PFSK-1 (cell line): ENCODE measurements at regions not wholly inside any gene's neighbourhood (a gene's known extent, or its start where the extent isn't known, plus 50 kb on each side); places are given as distances from the start of the nearest gene placed in this dataset.

Source experiments
- FOXP2 ChIP-seq: optimal IDR thresholded peaks from 2 replicates; pipeline ENCODE3; 2011; ENCODE audit warnings: borderline replicate concordance, control low read depth, inconsistent platforms; ENCODE audit not compliant: insufficient read depth; ENCODE audit errors: extremely low read length, extremely low read depth
- POLR2AphosphoS5 ChIP-seq: IDR thresholded peaks from 2 replicates; pipeline ENCODE4 v1.6.1; 2012; ENCODE audit warnings: low read depth, mild to moderate bottlenecking, control low read depth, low read length, moderate library complexity
- SIN3A ChIP-seq: IDR thresholded peaks from 2 replicates; pipeline ENCODE4 v1.6.1; 2012; ENCODE audit warnings: mild to moderate bottlenecking, low read length, moderate library complexity, borderline replicate concordance; ENCODE audit not compliant: insufficient read depth
- TAF1 ChIP-seq: IDR thresholded peaks from 2 replicates; pipeline ENCODE4 v1.6.1; 2012; ENCODE audit warnings: low read length, control low read depth, borderline replicate concordance; ENCODE audit not compliant: insufficient read depth
- TF ChIP-seq, protein P1 (sequence below), 2 experiments: IDR thresholded peaks; 2 replicates each; pipeline versions ENCODE4 v1.6.1 to v1.8.0; 2011 to 2012; ENCODE audit warnings: low read depth in 2 of 2, low read length in 2 of 2, control low read depth in 1 of 2, inconsistent platforms in 1 of 2, mild to moderate bottlenecking in 1 of 2, moderate library complexity in 1 of 2; ENCODE audit not compliant: insufficient read depth in 1 of 2

DNA sequence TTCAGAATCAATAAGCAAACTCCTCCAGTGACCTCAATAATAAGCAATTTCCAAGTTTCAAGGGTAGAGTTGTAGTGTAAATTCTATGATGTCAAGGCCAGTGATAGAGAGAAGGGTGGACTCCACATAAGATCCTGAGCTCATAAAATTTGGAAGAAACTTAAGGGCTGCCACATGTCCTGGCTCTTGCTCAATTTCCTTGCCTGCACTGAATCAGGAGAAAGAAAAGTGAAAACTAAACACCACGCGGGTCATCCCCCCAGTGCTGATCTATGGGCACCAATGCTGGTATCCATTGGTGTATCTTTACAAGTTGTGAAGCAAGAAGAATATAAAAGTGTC is 392.0 kb upstream of the INTU start:
- TF ChIP-seq, protein P1, sequence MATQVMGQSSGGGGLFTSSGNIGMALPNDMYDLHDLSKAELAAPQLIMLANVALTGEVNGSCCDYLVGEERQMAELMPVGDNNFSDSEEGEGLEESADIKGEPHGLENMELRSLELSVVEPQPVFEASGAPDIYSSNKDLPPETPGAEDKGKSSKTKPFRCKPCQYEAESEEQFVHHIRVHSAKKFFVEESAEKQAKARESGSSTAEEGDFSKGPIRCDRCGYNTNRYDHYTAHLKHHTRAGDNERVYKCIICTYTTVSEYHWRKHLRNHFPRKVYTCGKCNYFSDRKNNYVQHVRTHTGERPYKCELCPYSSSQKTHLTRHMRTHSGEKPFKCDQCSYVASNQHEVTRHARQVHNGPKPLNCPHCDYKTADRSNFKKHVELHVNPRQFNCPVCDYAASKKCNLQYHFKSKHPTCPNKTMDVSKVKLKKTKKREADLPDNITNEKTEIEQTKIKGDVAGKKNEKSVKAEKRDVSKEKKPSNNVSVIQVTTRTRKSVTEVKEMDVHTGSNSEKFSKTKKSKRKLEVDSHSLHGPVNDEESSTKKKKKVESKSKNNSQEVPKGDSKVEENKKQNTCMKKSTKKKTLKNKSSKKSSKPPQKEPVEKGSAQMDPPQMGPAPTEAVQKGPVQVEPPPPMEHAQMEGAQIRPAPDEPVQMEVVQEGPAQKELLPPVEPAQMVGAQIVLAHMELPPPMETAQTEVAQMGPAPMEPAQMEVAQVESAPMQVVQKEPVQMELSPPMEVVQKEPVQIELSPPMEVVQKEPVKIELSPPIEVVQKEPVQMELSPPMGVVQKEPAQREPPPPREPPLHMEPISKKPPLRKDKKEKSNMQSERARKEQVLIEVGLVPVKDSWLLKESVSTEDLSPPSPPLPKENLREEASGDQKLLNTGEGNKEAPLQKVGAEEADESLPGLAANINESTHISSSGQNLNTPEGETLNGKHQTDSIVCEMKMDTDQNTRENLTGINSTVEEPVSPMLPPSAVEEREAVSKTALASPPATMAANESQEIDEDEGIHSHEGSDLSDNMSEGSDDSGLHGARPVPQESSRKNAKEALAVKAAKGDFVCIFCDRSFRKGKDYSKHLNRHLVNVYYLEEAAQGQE (IDR thresholded peaks at IDR 0.05; ENCODE audit: insufficient read depth in 1 of 2, low read depth in 2 of 2, low read length in 2 of 2), result no peak
- TF ChIP-seq FOXP2 (no peak), SIN3A (no peak), POLR2AphosphoS5 (no peak), TAF1 (no peak)

DNA sequence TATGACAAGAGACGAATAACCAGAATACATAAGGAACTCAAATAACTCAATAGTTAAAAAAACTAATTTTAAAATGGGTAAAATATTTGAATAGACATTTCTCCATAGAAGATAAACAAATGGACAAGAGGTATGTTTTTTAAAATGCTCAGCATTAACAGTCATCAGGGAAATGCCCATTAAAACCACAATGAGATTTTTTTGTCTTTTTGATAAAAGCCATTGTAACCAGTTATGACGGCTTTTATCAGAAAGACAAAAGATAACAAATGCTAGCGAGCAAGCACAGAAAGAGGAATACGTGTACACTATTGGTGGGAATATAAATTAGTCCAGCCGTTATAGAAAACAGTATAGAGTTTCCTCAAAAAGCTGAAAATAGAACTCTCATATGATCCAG is 388.2 kb upstream of the INTU start:
- TF ChIP-seq FOXP2 (no peak), SIN3A (no peak), TAF1 (no peak), POLR2AphosphoS5 (no peak)
- TF ChIP-seq, protein P1 (IDR thresholded peaks at IDR 0.05; ENCODE audit: insufficient read depth in 1 of 2, low read depth in 2 of 2, low read length in 2 of 2), result no peak

DNA sequence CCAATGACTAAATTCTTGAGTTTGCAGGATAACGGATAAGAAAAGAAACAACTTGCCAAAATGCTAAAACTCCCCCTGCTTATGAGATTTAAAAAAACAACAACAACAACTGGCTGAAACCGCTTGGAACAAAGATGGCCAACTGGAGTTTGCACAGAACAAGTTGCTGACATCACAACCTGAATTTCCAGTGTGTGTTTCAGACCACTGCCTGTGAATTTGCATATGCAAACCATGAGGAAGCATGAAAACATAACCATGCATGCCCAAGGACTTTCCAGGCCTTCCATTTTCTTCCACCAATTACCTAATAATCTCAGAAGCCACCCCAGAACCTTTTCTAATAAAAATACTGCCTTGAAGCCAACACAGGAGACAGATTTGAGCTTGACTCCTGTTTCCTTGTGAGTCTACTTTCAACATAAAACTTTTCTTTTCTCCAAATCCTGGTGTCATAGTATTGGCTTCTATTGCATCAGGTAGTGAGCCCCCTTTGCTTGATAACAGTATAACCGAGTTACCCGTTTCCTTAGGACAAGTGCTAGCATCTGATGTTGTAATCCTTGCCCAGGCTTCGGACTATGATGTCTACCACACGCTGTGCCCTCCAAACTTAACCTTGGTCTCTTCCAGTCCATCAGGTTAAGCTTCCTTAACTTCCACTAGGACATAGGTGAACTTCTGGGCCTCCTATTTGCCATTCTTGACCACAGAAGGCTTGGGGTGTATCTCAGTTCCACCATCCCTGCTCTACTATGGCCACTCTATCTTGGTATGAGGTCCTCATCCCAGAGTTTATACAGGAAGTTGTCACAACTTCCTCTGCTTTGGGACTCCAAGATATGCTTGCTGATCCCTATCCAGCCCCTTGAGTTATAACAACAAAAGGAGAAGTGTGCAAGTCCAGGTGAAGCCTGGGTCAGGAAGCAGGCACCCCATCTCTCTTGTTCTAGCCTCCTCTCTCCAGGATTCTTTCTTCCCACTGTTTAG is 385.5 kb upstream of the INTU start:
- TF ChIP-seq TAF1, result no peak
- TF ChIP-seq FOXP2, result no peak
- TF ChIP-seq, protein P1 (IDR thresholded peaks at IDR 0.05; ENCODE audit: insufficient read depth in 1 of 2, low read depth in 2 of 2, low read length in 2 of 2), result no peak

DNA sequence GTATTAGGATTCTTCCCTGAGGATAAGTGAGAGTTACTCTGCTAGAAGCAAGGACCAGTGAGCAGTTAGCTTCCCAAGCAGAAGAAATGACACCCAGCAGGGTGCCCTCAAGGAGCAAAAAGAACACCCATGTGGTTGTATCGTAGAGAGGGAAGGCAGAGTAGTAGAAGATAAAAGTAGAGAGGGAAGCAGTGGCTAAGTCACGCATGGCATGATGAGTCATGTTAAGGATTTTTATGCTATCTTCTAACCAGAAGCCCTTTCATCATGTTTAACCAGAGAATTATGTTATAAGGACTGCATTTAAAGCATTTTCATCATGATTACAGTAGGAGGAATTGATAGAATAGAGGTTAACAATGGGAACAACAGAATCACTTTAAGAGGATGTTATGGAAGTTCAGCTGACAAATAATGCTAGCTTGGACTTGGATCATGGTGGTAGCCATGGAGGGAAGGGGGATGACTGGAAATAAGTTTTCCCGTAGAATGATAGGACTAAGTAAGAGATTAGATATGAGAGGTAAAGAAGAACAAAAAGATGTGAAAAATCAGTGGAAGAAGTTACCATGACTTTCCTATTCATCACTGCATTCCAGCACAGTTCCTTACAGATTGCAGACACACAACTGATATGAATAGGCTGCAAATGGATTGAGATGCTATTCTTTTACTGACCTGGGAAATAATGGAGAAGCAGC is 383.5 kb upstream of the INTU start:
- no peak for TF ChIP-seq POLR2AphosphoS5
- TF ChIP-seq FOXP2, result no peak
- no peak for TF ChIP-seq TAF1
- no peak for TF ChIP-seq SIN3A
- TF ChIP-seq, protein P1 (IDR thresholded peaks at IDR 0.05; ENCODE audit: insufficient read depth in 1 of 2, low read depth in 2 of 2, low read length in 2 of 2), result no peak
